HL-60 (cell line): ENCODE measurements at regions not wholly inside any gene's neighbourhood (a gene's known extent, or its start where the extent isn't known, plus 50 kb on each side); places are given as distances from the start of the nearest gene placed in this dataset.

ENCODE experiments used
- DNase-seq, 2 experiments: peaks; one replicate each; pipeline ENCODE4 v3.0.0-alpha.2; 2010 to 2020; ENCODE audit warnings: low read depth in 1 of 2, low spot score in 1 of 2
- H3K27ac ChIP-seq: fragments of 250-450 bp; sonication (Bioruptor Pico); replicated peaks from 2 replicates; pipeline ENCODE4 v1.5.1; 2020; ENCODE audit warnings: mild to moderate bottlenecking, moderate library complexity
- H3K27me3 ChIP-seq: fragments of 250-450 bp; sonication (Bioruptor Pico); 2 replicates; pipeline ENCODE4 v1.5.1; 2021; ENCODE audit warnings: mild to moderate bottlenecking, moderate library complexity; ENCODE audit not compliant: insufficient read depth, poor library complexity, severe bottlenecking
- H3K4me3 ChIP-seq: replicated peaks from 2 replicates; pipeline ENCODE4 v1.5.1; 2011; ENCODE audit warnings: mild to moderate bottlenecking, control low read depth, low read length; ENCODE audit not compliant: insufficient read depth
- CTCF ChIP-seq: IDR thresholded peaks from one replicate; pipeline ENCODE4 v1.5.1; 2011; ENCODE audit warnings: low read length, control low read depth, inconsistent platforms; ENCODE audit not compliant: insufficient read depth
- GABPA ChIP-seq: IDR thresholded peaks from 2 replicates; pipeline ENCODE4 v1.6.1; 2012; ENCODE audit warnings: low read depth
- POLR2AphosphoS5 ChIP-seq: IDR thresholded peaks from 2 replicates; pipeline ENCODE4 v1.6.1; 2012; ENCODE audit warnings: low read depth
- REST ChIP-seq: IDR thresholded peaks from 2 replicates; pipeline ENCODE4 v1.6.1; 2012; ENCODE audit warnings: low read depth; ENCODE audit not compliant: insufficient replicate concordance
- SPI1 ChIP-seq: IDR thresholded peaks from 2 replicates; pipeline ENCODE4 v1.6.1; 2012; ENCODE audit warnings: low read depth, mild to moderate bottlenecking, borderline replicate concordance

GRCh38 chrX:39969819-39970504 is 127.8 kb downstream of the BCOR start:
- TF ChIP-seq REST = no peak
- no peak for TF ChIP-seq SPI1
- no peak for TF ChIP-seq GABPA
- TF ChIP-seq CTCF = no peak
- no peak for TF ChIP-seq POLR2AphosphoS5
- Histone ChIP-seq H3K4me3 (no peak overlapping the region), H3K27ac (no peak overlapping the region), H3K27me3 (no peaks in the 10 kb centered on the region)
- DNase-seq = no peak

GRCh38 chrX:39971760-39972159 is 126.0 kb downstream of the BCOR start:
- H3K27ac ChIP-seq = no peak overlapping the region

More at GRCh38 chrX:39971760-39972159, 126.0 kb downstream of the BCOR start:
- DNase-seq = no peak
- Histone ChIP-seq H3K4me3 (no peak overlapping the region), H3K27me3 (no peaks in the 10 kb centered on the region)
- TF ChIP-seq SPI1 = no peak
- no peak for TF ChIP-seq GABPA
- no peak for TF ChIP-seq REST
- no peak for TF ChIP-seq CTCF
- TF ChIP-seq POLR2AphosphoS5 = no peak
